ENCODE measurements at regions not wholly inside any gene's neighbourhood (a gene's known extent, or its start where the extent isn't known, plus 50 kb on each side); places are given as distances from the start of the nearest gene placed in this dataset.
"Not testable (repeated sequence)": the region's sequence is repeated elsewhere in the genome, so short reads cannot be mapped to it uniquely, and the experiment has no call there.

DNA sequence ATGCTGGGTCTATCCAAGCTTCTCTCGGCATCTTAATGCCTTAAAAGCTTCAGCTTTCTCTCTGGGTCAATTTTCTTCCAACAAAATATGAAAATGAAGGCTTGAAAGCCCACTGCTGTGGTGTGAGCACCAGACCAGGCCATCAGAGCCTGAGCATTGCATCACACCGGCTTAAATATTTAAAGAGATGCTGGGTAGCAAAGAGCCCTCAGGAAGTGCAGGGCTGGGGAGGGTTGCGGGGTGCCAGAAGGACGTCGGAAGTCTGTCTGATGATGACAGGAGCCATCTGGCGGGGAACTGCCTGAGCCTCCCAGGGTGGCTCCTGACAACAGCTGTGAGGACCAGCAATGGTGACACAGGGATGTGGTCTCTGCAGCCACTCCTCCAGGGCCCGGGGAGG is 185.5 kb downstream of the OLFM1 start:
- no peak for DNase-seq

- DNase-seq = no peak
Measured at GRCh38 chr9:135275163-135275562, 187.7 kb downstream of the OLFM1 start.

- DNase-seq = peak in 32 of 56 donors; percentile 2 to 65 (median 27)
Measured at GRCh38 chr9:135275571-135276289, 188.3 kb downstream of the OLFM1 start.

DNA sequence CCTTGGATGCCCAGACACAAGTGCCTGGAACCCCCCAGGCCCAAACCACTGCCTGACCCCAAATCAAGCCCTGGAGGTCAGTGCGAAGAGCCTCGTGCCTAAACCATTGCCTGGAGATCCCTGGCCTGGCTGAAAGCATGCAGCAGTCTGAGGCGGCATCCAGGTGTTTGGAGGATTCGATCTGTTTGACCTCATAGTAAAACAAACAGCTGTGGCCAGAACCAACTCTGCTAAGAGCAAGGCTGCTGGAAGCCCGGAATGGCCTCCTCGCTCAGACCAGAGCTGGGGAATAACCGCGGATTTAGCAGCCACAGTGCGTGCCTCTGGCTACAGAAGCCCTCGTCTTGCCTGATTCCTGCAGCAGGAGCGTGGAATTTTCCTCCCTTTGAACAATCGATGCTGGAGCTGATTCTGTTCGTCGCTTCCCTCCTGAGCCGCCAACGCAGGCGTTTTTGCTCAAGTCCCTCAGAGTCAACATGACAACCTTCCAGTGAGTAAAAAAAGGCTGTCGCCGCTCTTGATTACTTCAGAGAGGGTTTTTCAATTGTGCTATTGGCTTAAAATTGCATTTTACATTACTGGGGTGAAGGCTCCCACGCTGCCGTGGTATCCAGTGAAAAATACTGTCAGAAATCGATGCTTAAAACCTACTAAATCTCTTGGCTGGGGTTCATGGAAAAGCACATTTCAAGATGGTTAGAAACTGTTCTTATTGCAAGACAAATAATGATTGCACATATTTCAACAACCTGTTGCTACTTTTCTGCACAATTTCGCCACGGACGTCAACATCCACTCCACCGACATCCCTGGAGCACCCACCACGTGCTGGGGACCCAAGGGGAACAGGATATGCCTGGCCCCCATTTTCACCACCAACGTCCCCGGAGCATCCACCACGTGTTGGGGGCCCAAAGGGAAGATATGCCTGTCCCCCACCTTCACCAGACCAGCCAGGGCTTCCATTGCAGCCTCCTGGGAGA is 190.0 kb downstream of the OLFM1 start:
- peak in 11 of 56 donors; percentile 9 to 45 (median 33) for DNase-seq

DNA sequence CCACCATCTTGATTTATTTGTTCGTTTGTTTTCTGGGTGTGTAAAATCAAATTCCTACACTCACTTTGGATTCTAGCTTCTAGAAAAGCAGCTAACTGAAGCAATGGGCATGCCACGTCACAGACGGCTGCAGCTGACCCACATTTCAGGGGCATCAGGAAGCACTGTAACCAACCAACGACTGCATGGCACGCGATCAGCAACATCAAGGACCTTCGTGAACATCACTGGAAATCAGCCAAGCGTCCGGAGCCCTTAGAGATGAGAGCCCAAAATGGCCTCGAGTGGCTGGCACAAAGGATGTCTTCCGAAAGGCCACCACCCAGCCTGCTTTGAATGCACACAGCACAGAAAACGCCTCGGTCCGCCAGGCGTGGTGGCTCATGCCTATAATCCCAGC is 191.1 kb downstream of the OLFM1 start:
- DNase-seq = no peak

- no peak for DNase-seq
Measured at GRCh38 chr9:135279385-135279784, 191.9 kb downstream of the OLFM1 start.

DNA sequence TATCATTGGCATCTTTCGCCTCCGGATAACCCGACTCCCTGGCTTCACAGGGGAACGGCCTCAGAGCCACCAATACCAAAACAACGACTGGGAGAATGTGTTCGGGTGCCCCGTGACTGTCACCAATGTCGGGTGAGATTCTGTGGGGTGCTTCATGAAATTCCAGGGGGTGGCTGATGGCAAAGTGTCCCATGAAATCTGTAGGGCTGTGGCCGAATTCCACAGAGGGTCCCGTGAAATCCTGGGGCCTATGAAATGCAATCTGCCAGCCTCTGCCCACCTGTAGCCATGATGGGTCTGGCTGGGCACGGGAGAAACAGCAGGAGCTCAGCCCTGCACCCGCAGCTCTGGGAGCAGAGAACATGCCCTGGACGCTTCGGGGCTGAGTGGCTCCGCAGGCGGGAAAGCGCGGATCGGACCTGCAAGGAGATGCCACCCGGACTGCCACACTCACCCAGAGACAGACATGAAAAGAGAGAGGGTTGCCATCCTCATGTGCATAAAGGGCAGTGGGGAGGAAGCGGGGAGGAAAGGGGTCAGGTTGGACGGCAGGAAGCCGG is 192.4 kb downstream of the OLFM1 start:
- no peak for DNase-seq

DNA sequence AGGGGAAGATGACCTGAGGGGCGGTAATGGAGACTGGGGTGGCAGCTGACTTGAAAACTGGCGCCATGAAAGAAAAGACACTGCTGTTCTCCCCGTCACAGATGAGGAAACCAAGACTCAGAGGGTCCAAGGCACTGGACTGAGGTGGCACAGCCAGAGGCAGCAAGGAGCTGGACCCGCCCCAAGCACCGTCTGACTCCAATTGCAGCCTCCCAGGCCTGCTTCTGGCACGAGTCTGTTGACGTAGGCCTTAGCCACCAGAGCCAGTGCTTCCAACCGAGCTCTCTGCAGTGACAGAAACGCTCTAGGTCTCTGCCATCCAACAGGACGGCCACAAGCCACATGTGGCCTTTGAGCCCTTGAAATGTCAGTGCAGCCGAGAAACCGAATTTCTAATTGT is 193.2 kb downstream of the OLFM1 start:
- DNase-seq = no peak

DNA sequence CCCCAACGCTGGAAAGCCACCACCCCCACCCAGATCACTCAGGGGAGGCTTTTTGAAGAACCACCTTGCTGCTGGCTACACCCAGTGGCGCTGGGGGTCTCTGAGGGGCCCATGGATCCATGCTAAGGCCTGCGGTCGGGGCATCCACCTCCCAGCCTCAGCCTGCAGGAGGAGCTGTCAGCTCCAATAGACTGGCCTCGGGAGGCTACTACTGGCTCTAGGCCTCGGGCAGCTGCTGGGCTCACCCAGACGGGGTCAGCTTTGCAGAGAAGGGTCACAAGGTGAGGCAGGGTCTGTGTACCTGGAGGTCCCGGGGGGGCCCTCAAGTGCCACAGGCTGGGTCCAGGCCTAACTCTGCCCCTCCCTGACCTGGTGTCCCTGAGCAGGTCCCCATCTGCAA is 193.7 kb downstream of the OLFM1 start:
- DNase-seq = no peak

DNA sequence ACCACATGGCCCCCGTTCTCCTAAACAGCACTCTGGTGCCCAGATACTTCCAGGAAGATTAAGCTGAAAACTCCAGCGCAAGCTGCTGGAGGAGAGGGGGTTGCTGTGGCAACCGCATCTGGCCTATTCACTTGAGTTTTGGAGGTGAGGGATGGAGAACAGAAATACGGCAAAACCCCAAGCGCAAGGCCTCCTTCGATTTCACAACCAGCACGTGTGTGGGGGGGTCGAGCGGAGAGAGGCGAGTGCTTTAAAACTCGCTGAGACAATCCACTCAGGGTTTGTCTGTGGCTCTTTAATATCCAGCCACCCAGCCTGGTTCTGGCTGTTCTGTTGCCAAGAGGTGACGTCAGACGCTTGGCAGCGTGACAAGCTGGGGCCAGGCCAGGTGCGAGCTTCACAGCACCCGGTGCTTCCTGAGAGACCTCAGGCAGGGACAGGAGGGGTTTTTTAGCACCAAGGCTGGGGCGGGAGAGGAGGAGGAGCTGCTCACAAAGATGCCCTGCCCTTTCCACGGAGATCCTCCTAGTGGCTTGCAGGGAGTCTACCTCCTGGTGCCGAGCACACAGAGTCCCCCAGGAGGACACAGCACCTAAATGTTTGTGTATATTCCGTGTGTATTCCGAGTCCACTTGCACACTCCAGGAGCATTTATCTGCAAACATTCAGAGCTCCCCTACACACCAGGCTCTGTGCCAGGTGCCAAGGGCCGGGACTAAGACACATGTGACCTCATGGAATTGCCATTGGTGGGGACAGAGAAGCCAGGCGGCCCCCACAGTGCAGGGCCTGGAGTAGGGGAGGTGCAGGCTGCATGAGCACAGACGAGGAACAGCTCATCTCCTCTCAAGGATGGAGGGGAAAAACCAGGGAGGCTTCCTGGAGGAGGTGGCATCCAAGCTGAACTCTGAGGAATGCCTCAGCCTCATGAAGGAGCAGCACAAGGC is 194.6 kb downstream of the OLFM1 start:
- peak in 50 of 56 donors; percentile 4 to 87 (median 54) for DNase-seq

- no peak for DNase-seq
Measured at GRCh38 chr9:135282808-135283207, 195.3 kb downstream of the OLFM1 start.

- DNase-seq = peak in 1 of 56 donors; percentile 23
Measured at GRCh38 chr9:135283671-135284070, 195.9 kb upstream of the PPP1R26 start.

GRCh38 chr9:135284386-135285134 is 195.0 kb upstream of the PPP1R26 start:
- DNase-seq = no peak

DNA sequence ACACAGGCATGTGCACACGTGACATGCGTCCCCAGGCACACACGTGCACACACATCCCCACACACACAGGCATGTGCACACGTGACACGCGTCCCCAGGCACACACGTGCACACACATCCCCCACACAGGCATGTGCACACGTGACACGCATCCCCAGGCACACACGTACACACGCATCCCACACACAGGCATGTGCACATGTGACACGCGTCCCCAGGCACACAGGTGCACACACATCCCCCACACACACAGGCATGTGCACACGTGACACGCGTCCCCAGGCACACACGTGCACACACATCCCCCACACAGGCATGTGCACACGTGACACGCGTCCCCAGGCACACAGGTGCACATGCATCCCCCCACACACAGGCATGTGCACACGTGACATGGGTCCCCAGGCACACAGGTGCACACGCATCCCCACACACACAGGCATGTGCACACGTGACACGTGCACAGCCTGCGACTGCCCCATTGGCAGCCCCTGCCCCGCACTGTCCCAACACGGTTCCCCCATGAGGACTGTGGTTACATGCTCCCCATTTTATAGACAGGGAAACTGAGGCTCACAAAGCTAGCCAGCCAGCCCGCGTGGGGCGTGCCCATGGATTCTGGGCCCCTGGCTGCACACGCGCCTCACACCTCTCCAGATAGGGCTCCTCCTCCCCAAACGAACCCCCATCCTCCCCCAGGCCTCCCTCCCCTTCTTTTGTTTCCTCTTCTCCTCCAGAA is 193.2 kb upstream of the PPP1R26 start:
- not testable (repeated sequence) for DNase-seq

DNA sequence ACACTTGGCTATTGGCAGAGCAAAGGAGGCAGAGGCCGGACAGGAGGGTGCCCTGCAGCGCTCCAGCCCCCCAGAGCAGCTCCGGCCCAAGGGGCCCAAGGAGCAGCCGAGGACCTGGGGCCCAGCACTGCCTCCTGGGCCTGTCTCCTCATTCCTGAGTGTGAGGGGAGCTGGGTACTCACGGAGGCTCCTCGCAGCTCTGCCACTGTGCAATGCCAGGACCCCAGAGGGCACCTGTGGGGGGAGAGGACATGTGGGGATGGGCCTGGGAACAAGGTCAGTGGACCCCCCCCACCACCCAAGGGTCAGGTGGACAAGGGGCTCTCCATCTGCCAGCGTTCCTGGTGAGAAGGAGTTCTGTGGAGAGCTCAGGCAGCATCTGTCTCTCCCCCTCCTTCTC is 192.6 kb upstream of the PPP1R26 start:
- no peak for DNase-seq

DNA sequence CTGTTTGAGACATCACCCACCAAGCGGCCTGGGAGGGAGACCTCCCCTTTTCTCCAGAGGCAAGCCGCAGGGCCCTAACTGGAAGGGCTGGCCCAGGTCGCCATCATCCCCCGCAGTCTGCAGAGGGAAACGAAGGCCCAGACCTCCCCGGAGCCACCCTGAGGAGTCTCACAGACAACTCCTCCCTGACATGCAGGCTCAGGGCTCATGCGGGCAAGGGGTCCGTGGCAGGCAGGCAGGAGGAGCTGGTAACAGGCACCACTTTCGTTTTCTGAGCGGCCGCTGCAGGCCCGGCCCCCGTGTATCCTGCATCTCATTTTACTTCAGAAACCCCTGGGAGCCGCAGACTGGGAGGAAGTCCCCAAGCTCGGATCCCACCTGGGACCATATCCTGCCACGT is 192.0 kb upstream of the PPP1R26 start:
- no peak for DNase-seq

- no peak for DNase-seq
Measured at GRCh38 chr9:135288054-135288453, 191.5 kb upstream of the PPP1R26 start.

DNA sequence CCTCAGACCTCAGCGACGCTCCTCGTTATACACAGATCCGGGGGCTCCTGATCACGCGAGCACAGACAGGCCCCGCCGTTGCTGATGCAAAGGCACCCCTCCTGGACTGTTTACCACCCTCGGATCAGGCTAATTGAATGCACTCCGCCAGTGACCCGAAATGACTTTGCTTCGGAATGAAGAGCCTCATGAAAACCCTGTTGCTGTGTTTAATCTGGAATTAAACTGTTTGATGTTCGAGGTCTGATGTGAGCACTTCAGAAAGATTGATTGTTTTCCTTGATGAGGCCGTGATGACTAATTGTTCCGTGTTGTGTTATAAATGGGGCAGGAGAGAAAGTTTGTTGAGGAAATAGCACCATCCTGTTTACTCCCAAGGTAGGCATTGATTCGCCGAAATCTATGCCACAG is 190.5 kb upstream of the PPP1R26 start:
- no peak for DNase-seq

DNA sequence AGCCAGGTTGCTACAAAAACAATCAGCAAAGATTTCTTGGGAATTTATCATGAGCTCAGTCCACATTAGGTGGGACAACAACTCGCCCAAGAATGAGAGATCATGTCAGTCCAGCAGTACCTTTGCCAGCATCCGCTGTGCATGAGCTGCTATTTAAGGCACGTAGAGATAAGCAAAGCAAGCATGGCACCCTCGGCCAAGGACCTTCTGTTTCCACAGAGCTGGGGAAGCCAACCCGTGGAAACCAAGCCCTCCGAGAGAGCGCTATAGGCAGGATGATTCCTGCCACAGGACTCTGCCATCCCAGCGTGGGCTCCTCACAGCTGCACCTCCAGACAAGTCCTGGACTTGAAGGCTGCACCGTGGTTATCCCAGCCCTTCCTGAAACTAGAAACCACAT is 189.5 kb upstream of the PPP1R26 start:
- DNase-seq = no peak
